ENCODE measurements at regions not wholly inside any gene's neighbourhood (a gene's known extent, or its start where the extent isn't known, plus 50 kb on each side); places are given as distances from the start of the nearest gene placed in this dataset.

DNA sequence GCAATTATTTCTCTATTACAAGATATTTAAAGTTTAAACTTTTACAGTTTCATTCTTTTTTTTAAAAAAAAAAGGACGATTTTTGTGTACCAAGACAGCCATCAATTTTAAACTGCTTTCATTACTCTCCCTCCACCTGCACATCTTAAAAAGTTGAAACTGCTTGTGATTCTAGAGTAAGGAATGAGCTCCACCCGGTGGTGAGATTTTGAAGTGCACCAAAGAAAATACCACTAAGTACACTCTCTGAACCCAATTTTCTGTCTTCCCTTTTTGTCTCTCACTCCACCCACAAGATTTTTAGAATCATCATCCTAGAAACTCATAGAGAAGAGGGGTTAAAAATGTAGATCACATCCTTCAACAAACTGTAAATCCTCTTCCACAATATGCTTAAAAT is 91.3 kb upstream of the WDR44 start:
- peak; percentile 59 for DNase-seq (ENCODE audit: low spot score)
- no peaks in the 10 kb centered on the region for H3K27me3 ChIP-seq (ENCODE audit: insufficient read depth)
- Mint-ChIP-seq H3K4me1 (peaks cover 6% of the 10 kb centered on the region), H3K4me3 (no peak overlapping the region), H3K27ac (no peak overlapping the region), H3K27me3 (ENCODE audit: insufficient read depth, low read depth, poor library complexity) (peaks cover 3% of the 10 kb centered on the region), H3K36me3 (ENCODE audit: low read depth) (no peaks in the 10 kb centered on the region), H3K9me3 (no peaks in the 10 kb centered on the region)
- TF ChIP-seq, protein P1, sequence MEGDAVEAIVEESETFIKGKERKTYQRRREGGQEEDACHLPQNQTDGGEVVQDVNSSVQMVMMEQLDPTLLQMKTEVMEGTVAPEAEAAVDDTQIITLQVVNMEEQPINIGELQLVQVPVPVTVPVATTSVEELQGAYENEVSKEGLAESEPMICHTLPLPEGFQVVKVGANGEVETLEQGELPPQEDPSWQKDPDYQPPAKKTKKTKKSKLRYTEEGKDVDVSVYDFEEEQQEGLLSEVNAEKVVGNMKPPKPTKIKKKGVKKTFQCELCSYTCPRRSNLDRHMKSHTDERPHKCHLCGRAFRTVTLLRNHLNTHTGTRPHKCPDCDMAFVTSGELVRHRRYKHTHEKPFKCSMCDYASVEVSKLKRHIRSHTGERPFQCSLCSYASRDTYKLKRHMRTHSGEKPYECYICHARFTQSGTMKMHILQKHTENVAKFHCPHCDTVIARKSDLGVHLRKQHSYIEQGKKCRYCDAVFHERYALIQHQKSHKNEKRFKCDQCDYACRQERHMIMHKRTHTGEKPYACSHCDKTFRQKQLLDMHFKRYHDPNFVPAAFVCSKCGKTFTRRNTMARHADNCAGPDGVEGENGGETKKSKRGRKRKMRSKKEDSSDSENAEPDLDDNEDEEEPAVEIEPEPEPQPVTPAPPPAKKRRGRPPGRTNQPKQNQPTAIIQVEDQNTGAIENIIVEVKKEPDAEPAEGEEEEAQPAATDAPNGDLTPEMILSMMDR (conservative IDR thresholded peaks at IDR 0.05; ENCODE audit: low read depth in 2 of 2): peak; percentile 59 to 60
- TF ChIP-seq ZNF114 (CRISPR knock-in tag; IDR thresholded peaks at IDR 0.05): no peak
- no peak for TF ChIP-seq POLR2AphosphoS5 (IDR thresholded peaks at IDR 0.05; ENCODE audit: low read depth)
- TF ChIP-seq NANOG (IDR thresholded peaks at IDR 0.05; ENCODE audit: borderline replicate concordance): no peak
- TF ChIP-seq, protein P2, sequence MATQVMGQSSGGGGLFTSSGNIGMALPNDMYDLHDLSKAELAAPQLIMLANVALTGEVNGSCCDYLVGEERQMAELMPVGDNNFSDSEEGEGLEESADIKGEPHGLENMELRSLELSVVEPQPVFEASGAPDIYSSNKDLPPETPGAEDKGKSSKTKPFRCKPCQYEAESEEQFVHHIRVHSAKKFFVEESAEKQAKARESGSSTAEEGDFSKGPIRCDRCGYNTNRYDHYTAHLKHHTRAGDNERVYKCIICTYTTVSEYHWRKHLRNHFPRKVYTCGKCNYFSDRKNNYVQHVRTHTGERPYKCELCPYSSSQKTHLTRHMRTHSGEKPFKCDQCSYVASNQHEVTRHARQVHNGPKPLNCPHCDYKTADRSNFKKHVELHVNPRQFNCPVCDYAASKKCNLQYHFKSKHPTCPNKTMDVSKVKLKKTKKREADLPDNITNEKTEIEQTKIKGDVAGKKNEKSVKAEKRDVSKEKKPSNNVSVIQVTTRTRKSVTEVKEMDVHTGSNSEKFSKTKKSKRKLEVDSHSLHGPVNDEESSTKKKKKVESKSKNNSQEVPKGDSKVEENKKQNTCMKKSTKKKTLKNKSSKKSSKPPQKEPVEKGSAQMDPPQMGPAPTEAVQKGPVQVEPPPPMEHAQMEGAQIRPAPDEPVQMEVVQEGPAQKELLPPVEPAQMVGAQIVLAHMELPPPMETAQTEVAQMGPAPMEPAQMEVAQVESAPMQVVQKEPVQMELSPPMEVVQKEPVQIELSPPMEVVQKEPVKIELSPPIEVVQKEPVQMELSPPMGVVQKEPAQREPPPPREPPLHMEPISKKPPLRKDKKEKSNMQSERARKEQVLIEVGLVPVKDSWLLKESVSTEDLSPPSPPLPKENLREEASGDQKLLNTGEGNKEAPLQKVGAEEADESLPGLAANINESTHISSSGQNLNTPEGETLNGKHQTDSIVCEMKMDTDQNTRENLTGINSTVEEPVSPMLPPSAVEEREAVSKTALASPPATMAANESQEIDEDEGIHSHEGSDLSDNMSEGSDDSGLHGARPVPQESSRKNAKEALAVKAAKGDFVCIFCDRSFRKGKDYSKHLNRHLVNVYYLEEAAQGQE (IDR thresholded peaks at IDR 0.05; ENCODE audit: unreplicated experiment): no peak
- TF ChIP-seq, protein P3, sequence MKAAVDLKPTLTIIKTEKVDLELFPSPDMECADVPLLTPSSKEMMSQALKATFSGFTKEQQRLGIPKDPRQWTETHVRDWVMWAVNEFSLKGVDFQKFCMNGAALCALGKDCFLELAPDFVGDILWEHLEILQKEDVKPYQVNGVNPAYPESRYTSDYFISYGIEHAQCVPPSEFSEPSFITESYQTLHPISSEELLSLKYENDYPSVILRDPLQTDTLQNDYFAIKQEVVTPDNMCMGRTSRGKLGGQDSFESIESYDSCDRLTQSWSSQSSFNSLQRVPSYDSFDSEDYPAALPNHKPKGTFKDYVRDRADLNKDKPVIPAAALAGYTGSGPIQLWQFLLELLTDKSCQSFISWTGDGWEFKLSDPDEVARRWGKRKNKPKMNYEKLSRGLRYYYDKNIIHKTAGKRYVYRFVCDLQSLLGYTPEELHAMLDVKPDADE (IDR thresholded peaks at IDR 0.05): no peak
- no peak for TF ChIP-seq CREB1 (CRISPR knock-in tag; IDR thresholded peaks at IDR 0.05; ENCODE audit: low read depth)
- TF ChIP-seq STAT1 (IDR thresholded peaks at IDR 0.05; ENCODE audit: unreplicated experiment): no peak
- no peak for TF ChIP-seq EZH2phosphoT487 (IDR thresholded peaks at IDR 0.05; ENCODE audit: unreplicated experiment)
- H3K27ac ChIP-seq (ENCODE audit: low read depth): no peak overlapping the region
- H3K4me3 ChIP-seq: no peak overlapping the region
- H3K9me2 ChIP-seq (ENCODE audit: insufficient read depth): no peaks in the 10 kb centered on the region
- no peaks in the 10 kb centered on the region for H3K4me1 ChIP-seq (ENCODE audit: insufficient read depth)
- H3F3A ChIP-seq (replicated peaks; ENCODE audit: low read depth): no peaks in the 10 kb centered on the region
- no peak overlapping the region for H3K4me2 ChIP-seq
- no peaks in the 10 kb centered on the region for H3K79me2 ChIP-seq (replicated peaks; ENCODE audit: insufficient read depth)
- no peak overlapping the region for H2AFZ ChIP-seq
- H3K36me3 ChIP-seq (ENCODE audit: insufficient read depth): no peaks in the 10 kb centered on the region
- ATAC-seq: no peak
- no peaks in the 10 kb centered on the region for H4K20me1 ChIP-seq (replicated peaks; ENCODE audit: insufficient read depth)

DNA sequence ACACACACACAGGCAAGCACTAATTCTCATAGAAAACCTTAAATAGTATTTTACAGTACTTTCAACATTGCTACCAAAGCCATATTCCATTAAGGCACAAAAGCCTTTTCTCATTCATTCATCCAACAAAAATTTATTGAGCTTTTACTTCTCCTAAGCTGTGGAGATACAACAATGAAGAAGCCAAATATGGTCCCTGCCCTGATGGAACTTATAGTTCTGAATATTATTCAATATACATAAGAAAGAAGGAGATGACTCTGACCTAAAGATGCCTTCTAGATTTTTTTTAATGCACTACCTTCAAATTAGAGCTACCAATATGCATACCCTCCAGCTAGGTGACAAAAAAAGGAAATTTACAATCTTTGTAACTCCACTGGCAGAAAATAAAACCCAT is 90.0 kb upstream of the WDR44 start:
- Mint-ChIP-seq H3K4me1 (peaks cover 6% of the 10 kb centered on the region), H3K9me3 (no peaks in the 10 kb centered on the region), H3K36me3 (ENCODE audit: low read depth) (no peaks in the 10 kb centered on the region), H3K4me3 (no peak overlapping the region), H3K27me3 (ENCODE audit: insufficient read depth, low read depth, poor library complexity) (peaks cover 3% of the 10 kb centered on the region), H3K27ac (no peak overlapping the region)
- Histone ChIP-seq H3K4me2 (no peak overlapping the region), H3K36me3 (ENCODE audit: insufficient read depth) (no peaks in the 10 kb centered on the region), H3K9me2 (ENCODE audit: insufficient read depth) (no peaks in the 10 kb centered on the region), H3K79me2 (replicated peaks; ENCODE audit: insufficient read depth) (no peaks in the 10 kb centered on the region), H3F3A (replicated peaks; ENCODE audit: low read depth) (no peaks in the 10 kb centered on the region), H2AFZ (no peak overlapping the region), H3K27me3 (ENCODE audit: insufficient read depth) (no peaks in the 10 kb centered on the region), H3K27ac (ENCODE audit: low read depth) (no peak overlapping the region), H3K4me1 (ENCODE audit: insufficient read depth) (no peaks in the 10 kb centered on the region), H4K20me1 (replicated peaks; ENCODE audit: insufficient read depth) (no peaks in the 10 kb centered on the region), H3K4me3 (no peak overlapping the region)
- ATAC-seq (no peak), DNase-seq (ENCODE audit: low spot score) (no peak)
- TF ChIP-seq, protein P3 (IDR thresholded peaks at IDR 0.05): no peak
- no peak for TF ChIP-seq POLR2AphosphoS5 (IDR thresholded peaks at IDR 0.05; ENCODE audit: low read depth)
- TF ChIP-seq ZNF114 (CRISPR knock-in tag; IDR thresholded peaks at IDR 0.05): no peak
- no peak for TF ChIP-seq EZH2phosphoT487 (IDR thresholded peaks at IDR 0.05; ENCODE audit: unreplicated experiment)
- TF ChIP-seq, protein P2 (IDR thresholded peaks at IDR 0.05; ENCODE audit: unreplicated experiment): no peak
- TF ChIP-seq NANOG (IDR thresholded peaks at IDR 0.05; ENCODE audit: borderline replicate concordance): no peak
- TF ChIP-seq EZH2 (IDR thresholded peaks at IDR 0.05; ENCODE audit: low read depth, unreplicated experiment): no peak
- no peak for TF ChIP-seq CREB1 (CRISPR knock-in tag; IDR thresholded peaks at IDR 0.05; ENCODE audit: low read depth)
- TF ChIP-seq STAT1 (IDR thresholded peaks at IDR 0.05; ENCODE audit: unreplicated experiment): no peak

Measured in GM23338 (cell line).